ENCODE measurements at regions not wholly inside any gene's neighbourhood (a gene's known extent, or its start where the extent isn't known, plus 50 kb on each side); places are given as distances from the start of the nearest gene placed in this dataset.
"Not testable (repeated sequence)": the region's sequence is repeated elsewhere in the genome, so short reads cannot be mapped to it uniquely, and the experiment has no call there.

- ATAC-seq (replicated peaks); DNase-seq; H3K4me3 Mint-ChIP-seq; H3K27ac Mint-ChIP-seq: not testable (repeated sequence)
- Mint-ChIP-seq H3K27me3 (peaks cover 17 to 29% of the 10 kb centered on the region in 2 donors), H3K36me3 (peaks cover 9 to 13% of the 10 kb centered on the region in 2 donors), H3K9me3 (peaks cover 8 to 11% of the 10 kb centered on the region in 2 donors), H3K4me1 (peaks cover 0 to 30% of the 10 kb centered on the region in 2 donors)
These were observed 97.5 kb upstream of the TRIM2 start for GRCh38 chr4:153106736-153107135.

GRCh38 chr4:153107246-153107645, 97.0 kb upstream of the TRIM2 start:
- peaks cover 17 to 29% of the 10 kb centered on the region in 2 donors for H3K27me3 Mint-ChIP-seq
- H3K4me1 Mint-ChIP-seq = peaks cover 0 to 30% of the 10 kb centered on the region in 2 donors
- ATAC-seq (replicated peaks) (no peak), DNase-seq (no peak)
- peaks cover 8 to 11% of the 10 kb centered on the region in 2 donors for H3K9me3 Mint-ChIP-seq
- peaks cover 10 to 13% of the 10 kb centered on the region in 2 donors for H3K36me3 Mint-ChIP-seq
- no peak overlapping the region for H3K4me3 Mint-ChIP-seq
- no peak overlapping the region for H3K27ac Mint-ChIP-seq

GRCh38 chr4:153109296-153109849, 94.9 kb upstream of the TRIM2 start:
- H3K4me1 Mint-ChIP-seq = peaks cover 0 to 30% of the 10 kb centered on the region in 2 donors
- peaks cover 11 to 18% of the 10 kb centered on the region in 2 donors for H3K27me3 Mint-ChIP-seq
- H3K4me3 Mint-ChIP-seq = peak overlapping the region; percentile 59 to 63
- ATAC-seq (replicated peaks) = peak; percentile 57 to 69
- H3K36me3 Mint-ChIP-seq = peaks cover 11 to 13% of the 10 kb centered on the region in 2 donors
- no peak for DNase-seq
- peak overlapping the region; percentile 93 for H3K27ac Mint-ChIP-seq
- peaks cover 8 to 11% of the 10 kb centered on the region in 2 donors for H3K9me3 Mint-ChIP-seq

- Mint-ChIP-seq H3K36me3 (peaks cover 11 to 13% of the 10 kb centered on the region in 2 donors), H3K4me1 (peaks cover 0 to 33% of the 10 kb centered on the region in 2 donors), H3K4me3 (peak overlapping the region in 1 of 2 donors; percentile 45), H3K27ac (peak overlapping the region; percentile 57), H3K27me3 (peaks cover 8 to 10% of the 10 kb centered on the region in 2 donors), H3K9me3 (peaks cover 8 to 10% of the 10 kb centered on the region in 2 donors)
- no peak for DNase-seq
- ATAC-seq (replicated peaks) = no peak
These were observed 93.5 kb upstream of the TRIM2 start for GRCh38 chr4:153110739-153111138.

GRCh38 chr4:153111426-153112040, 92.7 kb upstream of the TRIM2 start:
- ATAC-seq (replicated peaks) = no peak
- H3K4me3 Mint-ChIP-seq = no peak overlapping the region
- peaks cover 3 to 5% of the 10 kb centered on the region in 2 donors for H3K9me3 Mint-ChIP-seq
- peaks cover 0 to 38% of the 10 kb centered on the region in 2 donors for H3K4me1 Mint-ChIP-seq
- peak overlapping the region; percentile 4 for H3K27ac Mint-ChIP-seq
- peaks cover 6 to 7% of the 10 kb centered on the region in 2 donors for H3K36me3 Mint-ChIP-seq
- no peak for DNase-seq
- H3K27me3 Mint-ChIP-seq = peaks cover 0 to 2% of the 10 kb centered on the region in 2 donors

GRCh38 chr4:153112041-153112441, 92.2 kb upstream of the TRIM2 start:
- Mint-ChIP-seq H3K27me3 (no peaks in the 10 kb centered on the region), H3K9me3 (peaks cover 3 to 5% of the 10 kb centered on the region in 2 donors), H3K4me3 (no peak overlapping the region), H3K4me1 (peaks cover 0 to 34% of the 10 kb centered on the region in 2 donors), H3K36me3 (peaks cover 6 to 7% of the 10 kb centered on the region in 2 donors), H3K27ac (no peak overlapping the region)
- DNase-seq = peak; percentile 24
- peak; percentile 16 to 52 for ATAC-seq (replicated peaks)

GRCh38 chr4:153113061-153113837, 91.0 kb upstream of the TRIM2 start:
- ATAC-seq (replicated peaks) = no peak
- H3K4me1 Mint-ChIP-seq = peaks cover 0 to 34% of the 10 kb centered on the region in 2 donors
- DNase-seq = no peak

GRCh38 chr4:153113838-153114105, 90.5 kb upstream of the TRIM2 start:
- no peak for DNase-seq
- Mint-ChIP-seq H3K4me3 (no peak overlapping the region), H3K27ac (no peak overlapping the region), H3K36me3 (peaks cover 6 to 7% of the 10 kb centered on the region in 2 donors), H3K9me3 (peaks cover 3 to 5% of the 10 kb centered on the region in 2 donors), H3K27me3 (no peaks in the 10 kb centered on the region), H3K4me1 (peaks cover 0 to 30% of the 10 kb centered on the region in 2 donors)
- ATAC-seq (replicated peaks) = no peak

More at GRCh38 chr4:153113061-153113837, 91.0 kb upstream of the TRIM2 start:
- Mint-ChIP-seq H3K9me3 (peaks cover 3 to 5% of the 10 kb centered on the region in 2 donors), H3K27me3 (no peaks in the 10 kb centered on the region), H3K4me3 (no peak overlapping the region), H3K27ac (no peak overlapping the region), H3K36me3 (peaks cover 6 to 7% of the 10 kb centered on the region in 2 donors)

GRCh38 chr4:153114771-153115321, 89.4 kb upstream of the TRIM2 start:
- peaks cover 0 to 3% of the 10 kb centered on the region in 2 donors for H3K9me3 Mint-ChIP-seq
- ATAC-seq (replicated peaks) (no peak), DNase-seq (no peak)
- H3K36me3 Mint-ChIP-seq = peaks cover 4% of the 10 kb centered on the region in 2 donors
- peak overlapping the region; percentile 90 for H3K27ac Mint-ChIP-seq
- H3K27me3 Mint-ChIP-seq = no peaks in the 10 kb centered on the region
- peaks cover 0 to 22% of the 10 kb centered on the region in 2 donors for H3K4me1 Mint-ChIP-seq
- H3K4me3 Mint-ChIP-seq = no peak overlapping the region

GRCh38 chr4:153115322-153116290, 88.6 kb upstream of the TRIM2 start:
- H3K27ac Mint-ChIP-seq = peak overlapping the region; percentile 90
- ATAC-seq (replicated peaks) = peak; percentile 83 to 86

GRCh38 chr4:153116291-153116680, 88.0 kb upstream of the TRIM2 start:
- peak overlapping the region; percentile 90 for H3K27ac Mint-ChIP-seq
- peak overlapping the region; percentile 21 to 25 for H3K4me3 Mint-ChIP-seq
- DNase-seq = no peak

More at GRCh38 chr4:153115322-153116290, 88.6 kb upstream of the TRIM2 start:
- peaks cover under 1 to 3% of the 10 kb centered on the region in 2 donors for H3K36me3 Mint-ChIP-seq
- H3K4me1 Mint-ChIP-seq = peaks cover 0 to 18% of the 10 kb centered on the region in 2 donors
- H3K4me3 Mint-ChIP-seq = peak overlapping the region in 1 of 2 donors; percentile 25
- peak; percentile 77 for DNase-seq
- H3K27me3 Mint-ChIP-seq = no peaks in the 10 kb centered on the region
- peaks cover 0 to under 1% of the 10 kb centered on the region in 2 donors for H3K9me3 Mint-ChIP-seq

GRCh38 chr4:153116801-153117200, 87.4 kb upstream of the TRIM2 start:
- no peaks in the 10 kb centered on the region for H3K9me3 Mint-ChIP-seq
- DNase-seq = no peak
- H3K4me1 Mint-ChIP-seq = peaks cover 0 to 9% of the 10 kb centered on the region in 2 donors
- ATAC-seq (replicated peaks) = no peak
- H3K27me3 Mint-ChIP-seq = no peaks in the 10 kb centered on the region
- peaks cover 0 to 2% of the 10 kb centered on the region in 2 donors for H3K36me3 Mint-ChIP-seq
- H3K4me3 Mint-ChIP-seq = no peak overlapping the region
- H3K27ac Mint-ChIP-seq = peak overlapping the region; percentile 14

More at GRCh38 chr4:153116291-153116680, 88.0 kb upstream of the TRIM2 start:
- no peaks in the 10 kb centered on the region for H3K9me3 Mint-ChIP-seq
- peak; percentile 23 to 24 for ATAC-seq (replicated peaks)
- H3K36me3 Mint-ChIP-seq = peaks cover 0 to 2% of the 10 kb centered on the region in 2 donors
- H3K27me3 Mint-ChIP-seq = no peaks in the 10 kb centered on the region
- peaks cover 0 to 12% of the 10 kb centered on the region in 2 donors for H3K4me1 Mint-ChIP-seq

- no peak for ATAC-seq (replicated peaks)
- Mint-ChIP-seq H3K4me1 (peaks cover 0 to 9% of the 10 kb centered on the region in 2 donors), H3K27ac (no peak overlapping the region), H3K4me3 (no peak overlapping the region), H3K36me3 (no peaks in the 10 kb centered on the region), H3K9me3 (no peaks in the 10 kb centered on the region), H3K27me3 (no peaks in the 10 kb centered on the region)
- DNase-seq = no peak
These were observed 86.7 kb upstream of the TRIM2 start for GRCh38 chr4:153117554-153117953.
